ENCODE measurements at regions not wholly inside any gene's neighbourhood (a gene's known extent, or its start where the extent isn't known, plus 50 kb on each side); places are given as distances from the start of the nearest gene placed in this dataset.

DNA sequence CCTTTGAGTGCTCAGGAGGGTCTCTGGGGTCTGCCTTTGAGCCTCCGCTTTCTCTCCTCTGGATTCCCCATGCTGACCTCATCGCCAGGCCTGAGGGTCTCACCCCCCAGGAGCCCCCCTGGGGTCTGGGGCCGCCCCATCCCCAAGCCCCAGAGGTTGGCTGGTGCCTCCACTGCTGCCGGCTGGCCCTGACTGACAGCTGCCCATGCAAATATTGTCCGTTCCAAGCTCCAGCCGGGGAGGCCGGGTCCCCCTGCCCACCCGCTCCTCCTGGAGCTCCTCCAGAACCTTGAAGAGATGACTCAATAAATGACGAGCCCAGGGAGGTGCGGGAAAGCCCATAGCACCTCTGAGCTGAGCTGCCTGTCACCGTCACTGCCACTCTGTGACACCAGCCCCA lies 173.8 kb downstream of the RBFOX3 start:
- TF ChIP-seq, protein P1, sequence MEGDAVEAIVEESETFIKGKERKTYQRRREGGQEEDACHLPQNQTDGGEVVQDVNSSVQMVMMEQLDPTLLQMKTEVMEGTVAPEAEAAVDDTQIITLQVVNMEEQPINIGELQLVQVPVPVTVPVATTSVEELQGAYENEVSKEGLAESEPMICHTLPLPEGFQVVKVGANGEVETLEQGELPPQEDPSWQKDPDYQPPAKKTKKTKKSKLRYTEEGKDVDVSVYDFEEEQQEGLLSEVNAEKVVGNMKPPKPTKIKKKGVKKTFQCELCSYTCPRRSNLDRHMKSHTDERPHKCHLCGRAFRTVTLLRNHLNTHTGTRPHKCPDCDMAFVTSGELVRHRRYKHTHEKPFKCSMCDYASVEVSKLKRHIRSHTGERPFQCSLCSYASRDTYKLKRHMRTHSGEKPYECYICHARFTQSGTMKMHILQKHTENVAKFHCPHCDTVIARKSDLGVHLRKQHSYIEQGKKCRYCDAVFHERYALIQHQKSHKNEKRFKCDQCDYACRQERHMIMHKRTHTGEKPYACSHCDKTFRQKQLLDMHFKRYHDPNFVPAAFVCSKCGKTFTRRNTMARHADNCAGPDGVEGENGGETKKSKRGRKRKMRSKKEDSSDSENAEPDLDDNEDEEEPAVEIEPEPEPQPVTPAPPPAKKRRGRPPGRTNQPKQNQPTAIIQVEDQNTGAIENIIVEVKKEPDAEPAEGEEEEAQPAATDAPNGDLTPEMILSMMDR (conservative IDR thresholded peaks at IDR 0.05): no peak
- H3K4me3 Mint-ChIP-seq: no peak overlapping the region
- no peaks in the 10 kb centered on the region for H3K4me1 Mint-ChIP-seq
- Histone ChIP-seq H2BK120ac (ENCODE audit: low read depth, low read length, poor library complexity, severe bottlenecking) (no peak overlapping the region), H3K23me2 (ENCODE audit: insufficient read length, low read depth, low read length, poor library complexity, severe bottlenecking) (no peaks in the 10 kb centered on the region), H3K9ac (ENCODE audit: extremely low read depth, insufficient read length, low read length) (no peak overlapping the region), H2BK20ac (ENCODE audit: low read depth, low read length, poor library complexity, severe bottlenecking) (no peak overlapping the region), H2AFZ (ENCODE audit: low read length) (no peak overlapping the region), H3K18ac (ENCODE audit: insufficient read length, low read depth, low read length) (no peak overlapping the region), H3K27ac (ENCODE audit: insufficient read length, low read depth, low read length) (no peak overlapping the region), H2BK12ac (ENCODE audit: insufficient read length, low read depth, low read length) (no peak overlapping the region), H3K27me3 (ENCODE audit: insufficient read depth, low read length) (no peaks in the 10 kb centered on the region), H3K4me2 (ENCODE audit: insufficient read depth, insufficient read length, low read length) (no peak overlapping the region), H3K79me1 (ENCODE audit: insufficient read depth, low read depth, low read length, poor library complexity, severe bottlenecking) (no peaks in the 10 kb centered on the region), H4K20me1 (ENCODE audit: control insufficient read depth, insufficient read depth, insufficient read length) (no peaks in the 10 kb centered on the region), H3K4ac (ENCODE audit: low read depth, low read length) (no peak overlapping the region), H3K56ac (ENCODE audit: insufficient read length, low read depth, low read length) (no peak overlapping the region), H2BK15ac (ENCODE audit: low read depth, low read length) (no peak overlapping the region), H4K5ac (ENCODE audit: insufficient read length, low read depth, low read length) (no peak overlapping the region), H4K91ac (ENCODE audit: insufficient read length, low read depth, low read length) (no peak overlapping the region), H3K79me2 (ENCODE audit: insufficient read depth, low read length) (no peaks in the 10 kb centered on the region), H3K4me1 (ENCODE audit: insufficient read depth, low read length) (no peaks in the 10 kb centered on the region), H3K9me3 (ENCODE audit: control insufficient read depth, low read depth, low read length) (no peaks in the 10 kb centered on the region), H3K14ac (ENCODE audit: insufficient read depth, low read length) (no peak overlapping the region), H3T11ph (ENCODE audit: low read length) (no peak overlapping the region), H2AK5ac (ENCODE audit: insufficient read length, low read length) (no peak overlapping the region), H3K23ac (ENCODE audit: insufficient read length, low read depth, low read length) (no peak overlapping the region), H4K8ac (replicated peaks; ENCODE audit: insufficient read length, low read depth, low read length) (no peak overlapping the region), H2BK5ac (ENCODE audit: insufficient read length, low read length) (no peak overlapping the region)
- no peak for DNase-seq
- no peak overlapping the region for H3K27ac Mint-ChIP-seq
- peaks cover 13% of the 10 kb centered on the region for H3K27me3 Mint-ChIP-seq (ENCODE audit: low read depth)
- H3K36me3 Mint-ChIP-seq (ENCODE audit: insufficient read depth in 1 of 3, low read depth in 3 of 3): no peaks in the 10 kb centered on the region
- WGBS (ENCODE audit: extremely low coverage, insufficient read length, low lambda C conversion rate): no CpG with 5 or more reads among the region's 11 CpGs
- H3K9me3 Mint-ChIP-seq: peaks cover 4% of the 10 kb centered on the region in 2 experiments; a peak in 2 of 5 replicates

All from H9 (cell line).